VCaP (cell line): ENCODE measurements at regions not wholly inside any gene's neighbourhood (a gene's known extent, or its start where the extent isn't known, plus 50 kb on each side); places are given as distances from the start of the nearest gene placed in this dataset.

Experiments used
- H3K27ac ChIP-seq: fragments of 450-650 bp; 2 replicates; pipeline ENCODE4 v1.5.1; 2017
- CTCF ChIP-seq: fragments of 450-650 bp; conservative IDR thresholded peaks from 2 replicates; pipeline ENCODE4 v1.5.1; 2017; ENCODE audit warnings: mild to moderate bottlenecking, moderate library complexity

- H3K27ac ChIP-seq, result peak overlapping the region; percentile 78
- TF ChIP-seq CTCF, result no peak
Measured at GRCh38 chr10:21167288-21168010, 270.3 kb upstream of the NEBL start.

- no peak for TF ChIP-seq CTCF
- peak overlapping the region; percentile 78 for H3K27ac ChIP-seq
Measured at GRCh38 chr10:21166557-21167287, 269.6 kb upstream of the NEBL start.

DNA sequence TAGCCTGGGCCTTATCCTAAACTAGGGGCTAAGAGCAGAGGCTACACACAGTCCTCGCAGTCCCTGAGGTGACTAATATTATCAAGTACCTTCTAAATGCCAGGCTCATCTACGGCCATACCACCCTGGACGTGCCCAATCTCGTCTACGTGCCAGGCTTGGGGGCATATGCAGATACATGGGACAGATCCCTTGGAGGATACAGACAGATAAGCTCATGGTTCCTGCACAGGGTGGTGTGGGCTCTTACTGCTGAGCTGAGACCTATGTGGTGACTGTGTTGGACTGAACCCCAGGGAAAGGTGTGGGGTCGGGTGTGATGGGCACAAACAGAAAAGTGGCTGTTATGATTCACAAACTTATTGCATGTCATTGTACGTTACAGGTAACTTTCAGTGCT, 268.4 kb upstream of the NEBL start:
- H3K27ac ChIP-seq, result no peak overlapping the region
- TF ChIP-seq CTCF, result no peak

GRCh38 chr10:21164687-21165086, 267.6 kb upstream of the NEBL start:
- no peak for TF ChIP-seq CTCF
- no peak overlapping the region for H3K27ac ChIP-seq

DNA sequence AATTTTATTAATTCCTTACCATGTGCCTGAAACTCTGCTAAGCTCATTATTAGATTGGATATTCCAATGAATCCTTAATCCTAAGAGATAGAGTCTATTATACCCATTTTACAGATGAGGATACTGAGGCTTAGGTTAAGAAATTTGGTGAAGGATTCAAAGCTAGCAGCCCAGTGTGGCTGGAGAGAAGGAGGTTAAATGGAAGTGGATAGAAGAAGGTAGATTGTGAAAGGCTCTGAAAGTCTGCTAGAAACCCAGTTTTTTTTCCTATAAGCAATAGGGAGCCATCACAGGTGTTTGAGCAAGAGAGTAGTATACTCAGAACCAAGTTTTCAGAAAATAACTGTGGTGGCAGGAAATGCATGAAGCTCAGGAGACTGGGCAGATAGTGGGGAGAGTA, 265.8 kb upstream of the NEBL start:
- TF ChIP-seq CTCF, result no peak

GRCh38 chr10:21161647-21162046, 264.5 kb upstream of the NEBL start:
- no peak overlapping the region for H3K27ac ChIP-seq
- no peak for TF ChIP-seq CTCF

More for the DNA sequence above, 265.8 kb upstream of the NEBL start:
- no peak overlapping the region for H3K27ac ChIP-seq

GRCh38 chr10:21161090-21161625, 264.0 kb upstream of the NEBL start:
- no peak for TF ChIP-seq CTCF
- no peak overlapping the region for H3K27ac ChIP-seq
